ENCODE measurements at regions not wholly inside any gene's neighbourhood (a gene's known extent, or its start where the extent isn't known, plus 50 kb on each side); places are given as distances from the start of the nearest gene placed in this dataset.
A peak's percentile ranks its signal among the peaks of the same experiment; 100 is the strongest.

- DNase-seq, result no peak
Observed at GRCh38 chr12:93944911-93945310, 203.5 kb upstream of the PLXNC1 start.

- DNase-seq, result peak; percentile 80
Observed at GRCh38 chr12:93946542-93947150, 201.7 kb upstream of the PLXNC1 start.

- DNase-seq, result no peak
Observed at GRCh38 chr12:93947486-93947885, 200.9 kb upstream of the PLXNC1 start.

- DNase-seq, result peak; percentile 53
Observed at GRCh38 chr12:93950311-93950710, 198.1 kb upstream of the PLXNC1 start.

GRCh38 chr12:93954166-93955112 lies 193.9 kb upstream of the PLXNC1 start:
- DNase-seq, result peak; percentile 6

DNA sequence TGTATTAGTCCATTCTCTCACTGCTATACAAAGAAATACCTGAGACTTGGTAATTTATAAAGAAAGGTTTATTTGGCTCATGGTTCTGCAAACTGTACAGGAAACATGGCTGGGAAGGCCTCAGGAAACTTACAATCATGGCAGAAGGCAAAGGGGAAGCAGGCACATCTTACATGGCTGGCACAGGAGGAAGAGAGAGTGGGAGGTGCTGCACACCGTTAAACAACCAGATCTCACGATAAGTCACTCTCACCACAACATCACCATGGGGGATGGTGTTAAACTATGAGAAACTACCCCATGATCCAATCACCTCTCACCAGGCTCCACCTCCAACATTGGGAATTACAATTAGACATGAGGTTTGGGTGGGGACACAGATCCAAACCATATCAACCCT lies 191.8 kb upstream of the PLXNC1 start:
- no peak for DNase-seq

GRCh38 chr12:93957168-93957567 lies 191.2 kb upstream of the PLXNC1 start:
- DNase-seq, result no peak

- peak; percentile 47 for DNase-seq
Observed at GRCh38 chr12:93957870-93958269, 190.5 kb upstream of the PLXNC1 start.

DNA sequence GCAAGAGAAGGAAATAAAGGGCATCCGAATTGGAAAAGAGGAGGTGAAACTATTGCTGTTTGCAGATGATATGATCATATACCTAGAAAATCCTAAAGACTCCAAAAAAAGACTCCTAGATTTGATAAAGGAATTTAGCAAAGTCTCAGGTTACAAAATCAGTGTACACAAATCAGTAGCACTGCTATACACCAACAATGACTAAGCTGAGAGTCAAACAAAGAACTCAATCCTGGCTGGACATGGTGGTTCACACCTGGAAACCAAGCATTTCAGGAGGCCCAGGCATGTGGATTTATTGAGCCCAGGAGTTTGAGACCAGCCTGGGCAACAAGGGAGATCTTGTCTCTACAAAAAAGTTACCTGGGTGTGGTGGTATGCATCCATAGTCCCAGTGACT lies 188.7 kb upstream of the PLXNC1 start:
- no peak for DNase-seq

- peak; percentile 17 for DNase-seq
Observed at GRCh38 chr12:93960521-93960920, 187.9 kb upstream of the PLXNC1 start.

GRCh38 chr12:93962336-93962735 lies 186.0 kb upstream of the PLXNC1 start:
- DNase-seq, result no peak

GRCh38 chr12:93964936-93965335 lies 183.4 kb upstream of the PLXNC1 start:
- no peak for DNase-seq

- DNase-seq, result no peak
Observed at GRCh38 chr12:93966516-93967133, 181.8 kb upstream of the PLXNC1 start.

GRCh38 chr12:93967454-93967853 lies 180.9 kb upstream of the PLXNC1 start:
- DNase-seq, result no peak

DNA sequence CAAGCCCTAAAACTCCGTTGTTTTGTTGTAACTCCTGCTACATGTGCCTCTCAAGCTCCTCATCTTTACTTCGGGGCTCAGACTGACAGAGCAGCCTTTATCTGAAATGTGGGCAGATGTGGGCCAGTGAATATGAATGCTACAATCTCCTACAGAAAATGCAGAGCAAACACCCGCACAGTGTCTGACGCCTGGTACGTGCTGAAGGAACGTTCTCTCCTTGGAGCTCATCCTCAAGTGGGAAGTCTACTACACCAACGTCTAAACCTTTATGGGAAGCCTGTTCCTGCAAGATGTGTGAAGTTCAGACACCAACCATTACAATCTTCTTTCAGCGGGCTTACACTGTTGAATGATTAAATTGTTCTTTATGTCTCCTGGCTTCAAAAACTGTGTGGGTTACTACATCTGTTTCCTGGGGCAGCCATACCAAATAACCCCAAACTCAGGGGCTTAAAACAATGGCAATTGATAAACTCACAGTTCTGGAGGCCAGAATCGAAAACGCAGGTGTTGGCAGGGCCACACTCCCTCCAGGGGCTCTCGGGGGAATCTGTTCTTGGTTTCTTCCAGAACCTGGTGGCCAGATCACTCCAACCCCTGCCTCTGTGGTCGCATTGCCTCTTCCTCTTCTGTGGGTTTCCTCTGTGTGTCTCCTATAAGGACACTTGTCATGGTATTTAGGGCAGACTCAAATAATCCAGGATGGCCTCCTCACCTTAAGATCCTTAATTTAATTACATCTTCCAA lies 179.7 kb upstream of the PLXNC1 start:
- no peak for DNase-seq

- DNase-seq, result peak; percentile 14
Observed at GRCh38 chr12:93970900-93971688, 177.3 kb upstream of the PLXNC1 start.

DNA sequence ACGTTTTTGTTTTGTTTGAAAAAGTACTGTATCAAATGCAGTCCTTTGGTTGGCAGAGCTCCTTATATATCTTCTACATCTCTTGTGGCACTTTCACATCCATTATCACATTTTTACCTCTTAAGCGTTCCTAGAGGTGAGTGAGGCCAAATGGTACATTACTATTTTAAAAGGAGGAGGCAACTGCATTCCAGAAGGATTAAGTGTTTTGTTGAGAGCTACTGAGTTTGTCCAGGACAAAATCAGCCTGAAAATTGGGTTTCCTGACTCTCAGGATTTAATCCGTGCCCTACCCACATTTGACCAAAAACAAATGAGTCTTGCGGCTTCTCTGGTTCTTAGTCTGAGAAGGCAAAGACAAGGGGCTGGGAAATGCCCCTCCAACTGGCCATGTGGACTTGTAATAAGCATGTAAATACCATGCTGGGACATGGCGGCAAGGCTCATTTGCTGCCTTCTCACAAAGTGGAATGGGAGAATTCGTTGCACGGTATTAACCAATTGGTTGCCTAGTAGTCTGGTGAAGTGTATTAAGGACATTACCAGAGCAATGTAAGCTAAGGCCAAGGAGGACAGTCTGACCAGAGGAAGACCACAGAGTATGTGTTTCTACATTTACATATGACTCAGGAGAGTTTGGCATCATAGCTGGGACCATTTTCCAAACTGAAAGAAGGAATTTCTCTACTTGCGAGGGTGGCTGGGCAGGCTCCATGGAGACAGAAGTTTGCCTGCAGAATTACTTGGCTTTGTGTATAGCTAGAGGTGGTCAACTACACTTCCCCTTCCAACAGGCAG lies 175.8 kb upstream of the PLXNC1 start:
- DNase-seq, result peak; percentile 66

GRCh38 chr12:93974252-93974651 lies 174.1 kb upstream of the PLXNC1 start:
- DNase-seq, result no peak

- no peak for DNase-seq
Observed at GRCh38 chr12:93976024-93976423, 172.4 kb upstream of the PLXNC1 start.

DNA sequence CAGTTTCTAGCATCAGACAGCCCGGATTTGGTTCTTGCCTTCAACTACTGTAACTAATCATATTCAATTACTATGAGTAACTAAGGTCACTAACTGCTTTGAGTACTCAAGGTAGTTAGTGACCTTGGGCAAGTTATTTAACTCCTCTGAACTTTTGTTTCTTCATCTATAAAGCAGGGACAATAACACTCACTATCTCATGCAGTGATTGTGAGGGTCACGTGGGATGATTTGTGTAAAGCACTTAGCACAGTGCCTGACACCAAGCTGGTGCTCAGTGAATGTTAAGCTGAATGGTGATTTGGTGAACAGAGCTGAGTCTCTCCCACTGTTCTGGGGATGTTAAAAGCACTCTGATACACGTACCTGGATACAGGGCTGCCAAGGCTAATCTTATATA lies 171.3 kb upstream of the PLXNC1 start:
- no peak for DNase-seq

- peak; percentile 65 for DNase-seq
Observed at GRCh38 chr12:93978553-93978952, 169.8 kb upstream of the PLXNC1 start.

Measured in fibroblast of upper back skin (primary cell).